ENCODE measurements at regions not wholly inside any gene's neighbourhood (a gene's known extent, or its start where the extent isn't known, plus 50 kb on each side); places are given as distances from the start of the nearest gene placed in this dataset.

DNA sequence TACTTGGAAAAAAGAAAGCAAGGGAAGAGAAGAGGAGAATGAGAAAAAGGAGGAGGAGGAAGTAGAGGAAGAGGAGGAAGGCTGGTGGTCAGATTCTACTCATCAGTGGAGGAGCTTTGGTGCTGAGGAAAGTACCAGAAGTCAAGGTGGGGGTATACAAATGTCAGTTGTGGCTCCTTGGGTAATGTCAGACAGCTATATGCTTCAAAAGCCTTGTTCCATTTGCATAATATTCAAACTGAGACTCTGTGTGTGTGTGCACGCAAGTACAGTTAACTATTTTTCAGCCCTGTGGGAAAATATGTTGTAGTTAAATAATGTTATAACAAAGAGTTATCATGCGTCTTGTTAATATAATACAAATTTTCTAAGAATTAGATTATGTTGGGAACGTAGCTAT, 609.7 kb downstream of the PDCD6IP start:
- ChIA-PET POLR2A (ENCODE audit: unreplicated experiment) (no interaction called here), CTCF (no interaction called here)

DNA sequence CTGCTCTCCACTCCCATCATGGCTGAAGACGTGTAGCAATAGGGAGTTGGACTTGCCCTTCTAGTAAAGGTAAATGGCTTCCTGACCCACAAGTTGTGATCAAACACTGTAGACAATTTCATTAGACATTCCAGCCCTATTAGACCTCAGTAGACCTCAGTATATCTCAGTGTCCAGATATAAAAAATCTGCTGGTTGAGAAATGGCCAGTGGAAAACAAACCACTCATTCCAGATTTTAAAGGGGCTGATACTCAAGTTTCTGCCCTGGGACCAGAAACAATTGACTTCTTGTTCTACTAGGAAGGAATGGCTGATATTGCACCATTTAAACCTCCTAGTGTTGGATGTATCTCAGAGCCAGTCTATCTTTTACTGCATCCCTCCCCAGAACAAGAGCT, 613.2 kb downstream of the PDCD6IP start:
- no peak overlapping the region for H2AFZ ChIP-seq
- DNase-seq = no peak
- TF ChIP-seq EZH2 (IDR thresholded peaks at IDR 0.05; ENCODE audit: low read depth) = no peak
- TF ChIP-seq, protein P1, sequence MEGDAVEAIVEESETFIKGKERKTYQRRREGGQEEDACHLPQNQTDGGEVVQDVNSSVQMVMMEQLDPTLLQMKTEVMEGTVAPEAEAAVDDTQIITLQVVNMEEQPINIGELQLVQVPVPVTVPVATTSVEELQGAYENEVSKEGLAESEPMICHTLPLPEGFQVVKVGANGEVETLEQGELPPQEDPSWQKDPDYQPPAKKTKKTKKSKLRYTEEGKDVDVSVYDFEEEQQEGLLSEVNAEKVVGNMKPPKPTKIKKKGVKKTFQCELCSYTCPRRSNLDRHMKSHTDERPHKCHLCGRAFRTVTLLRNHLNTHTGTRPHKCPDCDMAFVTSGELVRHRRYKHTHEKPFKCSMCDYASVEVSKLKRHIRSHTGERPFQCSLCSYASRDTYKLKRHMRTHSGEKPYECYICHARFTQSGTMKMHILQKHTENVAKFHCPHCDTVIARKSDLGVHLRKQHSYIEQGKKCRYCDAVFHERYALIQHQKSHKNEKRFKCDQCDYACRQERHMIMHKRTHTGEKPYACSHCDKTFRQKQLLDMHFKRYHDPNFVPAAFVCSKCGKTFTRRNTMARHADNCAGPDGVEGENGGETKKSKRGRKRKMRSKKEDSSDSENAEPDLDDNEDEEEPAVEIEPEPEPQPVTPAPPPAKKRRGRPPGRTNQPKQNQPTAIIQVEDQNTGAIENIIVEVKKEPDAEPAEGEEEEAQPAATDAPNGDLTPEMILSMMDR (conservative IDR thresholded peaks at IDR 0.05) = no peak
- H4K20me1 ChIP-seq (ENCODE audit: insufficient read depth) = no peaks in the 10 kb centered on the region
- H3K9me3 ChIP-seq (ENCODE audit: insufficient read depth, low read depth) = no peaks in the 10 kb centered on the region
- H3K79me2 ChIP-seq (ENCODE audit: low read depth) = no peaks in the 10 kb centered on the region
- H3K4me2 ChIP-seq = no peak overlapping the region
- no peaks in the 10 kb centered on the region for H3K9me2 ChIP-seq (ENCODE audit: insufficient read depth)
- no peak overlapping the region for H3K4me3 ChIP-seq
- no peaks in the 10 kb centered on the region for H3K36me3 ChIP-seq (ENCODE audit: low read depth)
- intact Hi-C loops (cut with micrococcal nuclease; ENCODE audit: unreplicated experiment) = no loop called here
- ChIA-PET CTCF (no interaction called here), POLR2A (ENCODE audit: unreplicated experiment) (no interaction called here)
- H3K27ac ChIP-seq = no peak overlapping the region
- no peaks in the 10 kb centered on the region for H3K27me3 ChIP-seq (ENCODE audit: insufficient read depth, low read depth)
- no TSS peak for BruUV-seq (replicated peaks)
- H3F3A ChIP-seq (ENCODE audit: insufficient read depth, low read depth) = no peaks in the 10 kb centered on the region
- no peaks in the 10 kb centered on the region for H3K4me1 ChIP-seq (replicated peaks; ENCODE audit: insufficient read depth)

More for the DNA sequence above, 609.7 kb downstream of the PDCD6IP start:
- BruUV-seq (replicated peaks) = no TSS peak
- no peak for DNase-seq
- no peaks in the 10 kb centered on the region for H3K9me3 ChIP-seq (ENCODE audit: insufficient read depth, low read depth)
- H3K27me3 ChIP-seq (ENCODE audit: insufficient read depth, low read depth) = no peaks in the 10 kb centered on the region
- H2AFZ ChIP-seq = no peak overlapping the region
- H3K4me1 ChIP-seq (replicated peaks; ENCODE audit: insufficient read depth) = no peaks in the 10 kb centered on the region
- no peaks in the 10 kb centered on the region for H3K36me3 ChIP-seq (ENCODE audit: low read depth)
- no peaks in the 10 kb centered on the region for H3K9me2 ChIP-seq (ENCODE audit: insufficient read depth)
- no peak overlapping the region for H3K27ac ChIP-seq
- no peak overlapping the region for H3K4me3 ChIP-seq
- H3F3A ChIP-seq (ENCODE audit: insufficient read depth, low read depth) = no peaks in the 10 kb centered on the region
- no peaks in the 10 kb centered on the region for H4K20me1 ChIP-seq (ENCODE audit: insufficient read depth)
- intact Hi-C loops (cut with micrococcal nuclease; ENCODE audit: unreplicated experiment) = no loop called here
- no peaks in the 10 kb centered on the region for H3K79me2 ChIP-seq (ENCODE audit: low read depth)
- no peak overlapping the region for H3K4me2 ChIP-seq
- TF ChIP-seq, protein P1 (conservative IDR thresholded peaks at IDR 0.05) = no peak
- no peak for TF ChIP-seq EZH2 (IDR thresholded peaks at IDR 0.05; ENCODE audit: low read depth)

DNA sequence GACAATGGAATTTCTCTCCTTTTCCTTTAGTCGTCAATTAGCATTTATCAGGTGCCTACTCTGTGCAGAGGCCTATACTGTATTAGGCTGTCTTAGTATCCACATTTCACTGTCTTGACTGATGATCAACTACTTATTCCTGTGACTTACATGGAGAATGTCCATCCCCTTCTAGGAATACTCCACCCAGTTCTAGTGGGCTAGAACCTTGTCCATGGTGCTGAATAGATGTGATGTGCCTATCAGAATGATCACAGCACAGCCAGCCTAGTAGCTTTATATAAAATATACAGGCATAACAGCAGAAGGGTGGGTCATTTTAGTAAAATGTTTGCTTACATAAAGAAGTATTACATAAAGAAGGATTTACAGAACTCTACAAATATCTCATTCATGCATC, 621.4 kb downstream of the PDCD6IP start:
- intact Hi-C loops (cut with micrococcal nuclease; ENCODE audit: unreplicated experiment) = no loop called here
- no peak for DNase-seq
- no peaks in the 10 kb centered on the region for H3K79me2 ChIP-seq (ENCODE audit: low read depth)
- H3K9me3 ChIP-seq (ENCODE audit: insufficient read depth, low read depth) = no peaks in the 10 kb centered on the region
- ChIA-PET POLR2A (ENCODE audit: unreplicated experiment) (no interaction called here), CTCF (no interaction called here)
- H3K9me2 ChIP-seq (ENCODE audit: insufficient read depth) = no peaks in the 10 kb centered on the region
- H3K4me2 ChIP-seq = no peak overlapping the region
- no peak overlapping the region for H3K4me3 ChIP-seq
- BruUV-seq (replicated peaks) = no TSS peak
- no peak overlapping the region for H2AFZ ChIP-seq
- no peak overlapping the region for H3K27ac ChIP-seq
- no peaks in the 10 kb centered on the region for H4K20me1 ChIP-seq (ENCODE audit: insufficient read depth)
- H3K36me3 ChIP-seq (ENCODE audit: low read depth) = no peaks in the 10 kb centered on the region
- H3K27me3 ChIP-seq (ENCODE audit: insufficient read depth, low read depth) = no peaks in the 10 kb centered on the region
- H3F3A ChIP-seq (ENCODE audit: insufficient read depth, low read depth) = no peaks in the 10 kb centered on the region
- no peak for TF ChIP-seq EZH2 (IDR thresholded peaks at IDR 0.05; ENCODE audit: low read depth)
- TF ChIP-seq, protein P1 (conservative IDR thresholded peaks at IDR 0.05) = no peak
- no peaks in the 10 kb centered on the region for H3K4me1 ChIP-seq (replicated peaks; ENCODE audit: insufficient read depth)
